ENCODE measurements at regions not wholly inside any gene's neighbourhood (a gene's known extent, or its start where the extent isn't known, plus 50 kb on each side); places are given as distances from the start of the nearest gene placed in this dataset.
A peak's percentile ranks its signal among the peaks of the same experiment; 100 is the strongest.
"Not testable (repeated sequence)": the region's sequence is repeated elsewhere in the genome, so short reads cannot be mapped to it uniquely, and the experiment has no call there.

- H3K4me2 ChIP-seq: 0 out of 2 replicates have a peak overlapping the region, but pooled peaks have one; percentile 18
- peaks cover 20% of the 10 kb centered on the region for H3K79me2 ChIP-seq (ENCODE audit: low read depth)
- no peaks in the 10 kb centered on the region for H3K27me3 ChIP-seq (ENCODE audit: insufficient read depth, low read depth)
- H3K9me3 ChIP-seq (ENCODE audit: insufficient read depth, low read depth): no peaks in the 10 kb centered on the region
- no peak overlapping the region for H2AFZ ChIP-seq
- no peaks in the 10 kb centered on the region for H3K9me2 ChIP-seq (ENCODE audit: insufficient read depth)
- CTCF ChIA-PET: no interaction called here
- peaks cover 27% of the 10 kb centered on the region; the same call in 1 of the 2 replicates for H3F3A ChIP-seq (ENCODE audit: insufficient read depth, low read depth)
- POLR2A ChIA-PET (ENCODE audit: unreplicated experiment): interaction anchor here (0.6 kb wide), 1 partner anchor 167 kb away, joined by 5 read pairs; no protein-coding TSS in a partner anchor
- H3K4me1 ChIP-seq (replicated peaks; ENCODE audit: insufficient read depth): peaks cover 45% of the 10 kb centered on the region
- H3K36me3 ChIP-seq (ENCODE audit: low read depth): no peaks in the 10 kb centered on the region
- H3K4me3 ChIP-seq: no peak overlapping the region
- H3K27ac ChIP-seq: no peak overlapping the region
- DNase-seq: no peak
- no peak for TF ChIP-seq EZH2 (IDR thresholded peaks at IDR 0.05; ENCODE audit: low read depth)
- H4K20me1 ChIP-seq (ENCODE audit: insufficient read depth): no peaks in the 10 kb centered on the region
- BruUV-seq (replicated peaks): no TSS peak
- intact Hi-C loops (cut with micrococcal nuclease; ENCODE audit: unreplicated experiment): loop anchor here (5.0 kb wide), 1 partner anchor 234 kb away; no protein-coding TSS in a partner anchor
Measured at GRCh38 chr20:48371211-48371610, 456.6 kb downstream of the PREX1 start.

GRCh38 chr20:48368580-48369021 lies 459.2 kb downstream of the PREX1 start:
- H3K9me2 ChIP-seq (ENCODE audit: insufficient read depth); POLR2A ChIA-PET (ENCODE audit: unreplicated experiment); H3K9me3 ChIP-seq (ENCODE audit: insufficient read depth, low read depth); H4K20me1 ChIP-seq (ENCODE audit: insufficient read depth); H3K4me3 ChIP-seq; DNase-seq; H3K4me2 ChIP-seq; H2AFZ ChIP-seq; CTCF ChIA-PET; H3K27me3 ChIP-seq (ENCODE audit: insufficient read depth, low read depth); intact Hi-C loops (cut with micrococcal nuclease; ENCODE audit: unreplicated experiment); H3F3A ChIP-seq (ENCODE audit: insufficient read depth, low read depth); H3K27ac ChIP-seq; H3K36me3 ChIP-seq (ENCODE audit: low read depth); BruUV-seq (replicated peaks): not testable (repeated sequence)
- Histone ChIP-seq H3K79me2 (ENCODE audit: low read depth) (peaks cover 20% of the 10 kb centered on the region), H3K4me1 (replicated peaks; ENCODE audit: insufficient read depth) (peaks cover 25% of the 10 kb centered on the region)

- BruUV-seq (replicated peaks); H2AFZ ChIP-seq; H3F3A ChIP-seq (ENCODE audit: insufficient read depth, low read depth); H3K4me2 ChIP-seq; H3K9me2 ChIP-seq (ENCODE audit: insufficient read depth); H3K36me3 ChIP-seq (ENCODE audit: low read depth); H3K27ac ChIP-seq; H4K20me1 ChIP-seq (ENCODE audit: insufficient read depth); H3K9me3 ChIP-seq (ENCODE audit: insufficient read depth, low read depth); H3K27me3 ChIP-seq (ENCODE audit: insufficient read depth, low read depth); H3K4me3 ChIP-seq; intact Hi-C loops (cut with micrococcal nuclease; ENCODE audit: unreplicated experiment); CTCF ChIA-PET; POLR2A ChIA-PET (ENCODE audit: unreplicated experiment): not testable (repeated sequence)
- Histone ChIP-seq H3K4me1 (replicated peaks; ENCODE audit: insufficient read depth) (peaks cover 20% of the 10 kb centered on the region), H3K79me2 (ENCODE audit: low read depth) (peaks cover 19% of the 10 kb centered on the region)
- peak in 1 of 2 experiments; percentile 22 for DNase-seq
Measured at GRCh38 chr20:48367541-48368358, 460.0 kb downstream of the PREX1 start.

- no peak for TF ChIP-seq CTCF (conservative IDR thresholded peaks at IDR 0.05)
- no TSS peak for BruUV-seq (replicated peaks)
- CTCF ChIA-PET: no interaction called here
Measured at GRCh38 chr20:48366230-48366629, 461.6 kb downstream of the PREX1 start.

More at GRCh38 chr20:48366230-48366629, 461.6 kb downstream of the PREX1 start:
- peaks cover 5% of the 10 kb centered on the region for H3K4me1 ChIP-seq (replicated peaks; ENCODE audit: insufficient read depth)
- no peaks in the 10 kb centered on the region for H3K36me3 ChIP-seq (ENCODE audit: low read depth)
- intact Hi-C loops (cut with micrococcal nuclease; ENCODE audit: unreplicated experiment): no loop called here
- no peaks in the 10 kb centered on the region for H3K9me3 ChIP-seq (ENCODE audit: insufficient read depth, low read depth)
- H3K9me2 ChIP-seq (ENCODE audit: insufficient read depth): no peaks in the 10 kb centered on the region
- no peak overlapping the region for H3K27ac ChIP-seq
- no peak overlapping the region for H3K4me2 ChIP-seq
- POLR2A ChIA-PET (ENCODE audit: unreplicated experiment): no interaction called here
- no peaks in the 10 kb centered on the region for H4K20me1 ChIP-seq (ENCODE audit: insufficient read depth)
- H3K4me3 ChIP-seq: no peak overlapping the region
- H3F3A ChIP-seq (ENCODE audit: insufficient read depth, low read depth): no peaks in the 10 kb centered on the region
- no peaks in the 10 kb centered on the region for H3K27me3 ChIP-seq (ENCODE audit: insufficient read depth, low read depth)
- peaks cover 8% of the 10 kb centered on the region for H3K79me2 ChIP-seq (ENCODE audit: low read depth)
- DNase-seq: no peak
- no peak overlapping the region for H2AFZ ChIP-seq
